ENCODE measurements at regions not wholly inside any gene's neighbourhood (a gene's known extent, or its start where the extent isn't known, plus 50 kb on each side); places are given as distances from the start of the nearest gene placed in this dataset.

DNA sequence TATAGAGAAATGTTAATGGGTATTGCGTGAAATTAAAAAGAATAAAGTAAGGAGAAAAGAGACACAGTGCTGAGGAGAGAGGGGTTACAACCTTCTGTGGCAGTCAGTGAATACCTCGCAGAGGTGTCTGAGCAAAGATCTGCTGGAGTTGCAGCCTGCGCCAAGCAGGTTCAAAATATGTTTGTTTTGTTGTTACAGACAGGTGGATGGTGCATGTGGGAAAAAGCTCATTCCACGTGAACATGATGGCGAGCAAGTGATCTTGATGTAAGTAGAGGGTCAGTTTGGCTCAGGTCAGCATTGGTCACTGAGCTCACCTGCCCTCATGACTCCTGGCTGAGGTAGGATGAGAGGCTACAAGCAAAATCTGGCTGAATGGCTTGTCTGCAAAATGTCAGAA, 66.2 kb downstream of the SOX11 start (continued):
- TF ChIP-seq TSHZ2 (CRISPR knock-in tag; IDR thresholded peaks at IDR 0.05) (no peak), TOX (CRISPR knock-in tag; IDR thresholded peaks at IDR 0.05; ENCODE audit: borderline replicate concordance) (no peak)

DNA sequence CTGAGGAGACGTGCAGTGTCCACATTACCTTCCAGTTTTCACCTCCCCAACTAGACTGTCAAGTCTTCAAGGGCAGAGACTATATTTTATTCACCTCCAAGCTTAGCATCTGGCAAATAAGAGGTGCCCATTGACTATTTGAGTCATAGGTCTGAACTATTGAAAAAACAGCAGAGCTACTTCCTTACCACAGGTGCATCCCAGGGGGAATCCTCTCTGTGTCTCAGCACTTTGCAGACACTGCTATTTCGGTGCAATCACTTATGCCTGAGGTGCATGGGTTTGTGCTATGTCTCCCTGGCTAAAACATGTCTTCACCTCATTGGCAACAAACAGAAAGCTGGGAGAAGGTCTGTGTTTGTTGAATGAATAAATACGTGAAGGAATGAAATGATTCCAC, 67.8 kb downstream of the SOX11 start:
- no peak for ATAC-seq

DNA sequence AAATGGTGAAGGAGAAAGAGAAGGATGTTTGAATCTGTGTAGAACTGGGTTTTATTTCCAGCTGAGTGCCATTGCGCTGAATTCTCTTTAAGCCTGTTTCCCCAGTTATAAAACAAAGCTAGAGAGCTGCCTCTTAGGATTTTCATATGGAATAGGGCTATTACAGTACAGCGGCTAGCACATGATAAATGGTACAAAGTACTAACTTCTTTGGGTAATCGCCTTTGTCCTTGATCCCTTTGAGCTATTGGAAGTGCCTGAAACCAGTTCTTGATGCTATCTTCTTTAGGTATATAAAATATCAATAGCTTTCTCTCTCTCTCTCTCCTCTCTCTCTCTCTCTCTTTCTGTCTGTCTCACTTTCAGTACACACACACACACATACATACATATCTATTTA, 71.3 kb downstream of the SOX11 start:
- no peak for ATAC-seq
- no peak for TF ChIP-seq ZNF8 (CRISPR knock-in tag; IDR thresholded peaks at IDR 0.05)
- TF ChIP-seq SNAI2 (CRISPR knock-in tag; IDR thresholded peaks at IDR 0.05) = no peak
- TF ChIP-seq ISL1 (CRISPR knock-in tag; IDR thresholded peaks at IDR 0.05) = no peak
- TF ChIP-seq, protein P1, sequence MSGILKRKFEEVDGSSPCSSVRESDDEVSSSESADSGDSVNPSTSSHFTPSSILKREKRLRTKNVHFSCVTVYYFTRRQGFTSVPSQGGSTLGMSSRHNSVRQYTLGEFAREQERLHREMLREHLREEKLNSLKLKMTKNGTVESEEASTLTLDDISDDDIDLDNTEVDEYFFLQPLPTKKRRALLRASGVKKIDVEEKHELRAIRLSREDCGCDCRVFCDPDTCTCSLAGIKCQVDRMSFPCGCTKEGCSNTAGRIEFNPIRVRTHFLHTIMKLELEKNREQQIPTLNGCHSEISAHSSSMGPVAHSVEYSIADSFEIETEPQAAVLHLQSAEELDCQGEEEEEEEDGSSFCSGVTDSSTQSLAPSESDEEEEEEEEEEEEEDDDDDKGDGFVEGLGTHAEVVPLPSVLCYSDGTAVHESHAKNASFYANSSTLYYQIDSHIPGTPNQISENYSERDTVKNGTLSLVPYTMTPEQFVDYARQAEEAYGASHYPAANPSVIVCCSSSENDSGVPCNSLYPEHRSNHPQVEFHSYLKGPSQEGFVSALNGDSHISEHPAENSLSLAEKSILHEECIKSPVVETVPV (CRISPR knock-in tag; IDR thresholded peaks at IDR 0.05) = no peak
- no peak for TF ChIP-seq TOX (CRISPR knock-in tag; IDR thresholded peaks at IDR 0.05; ENCODE audit: borderline replicate concordance)
- TF ChIP-seq CSDC2 (CRISPR knock-in tag; IDR thresholded peaks at IDR 0.05) = no peak
- TF ChIP-seq, protein P2, sequence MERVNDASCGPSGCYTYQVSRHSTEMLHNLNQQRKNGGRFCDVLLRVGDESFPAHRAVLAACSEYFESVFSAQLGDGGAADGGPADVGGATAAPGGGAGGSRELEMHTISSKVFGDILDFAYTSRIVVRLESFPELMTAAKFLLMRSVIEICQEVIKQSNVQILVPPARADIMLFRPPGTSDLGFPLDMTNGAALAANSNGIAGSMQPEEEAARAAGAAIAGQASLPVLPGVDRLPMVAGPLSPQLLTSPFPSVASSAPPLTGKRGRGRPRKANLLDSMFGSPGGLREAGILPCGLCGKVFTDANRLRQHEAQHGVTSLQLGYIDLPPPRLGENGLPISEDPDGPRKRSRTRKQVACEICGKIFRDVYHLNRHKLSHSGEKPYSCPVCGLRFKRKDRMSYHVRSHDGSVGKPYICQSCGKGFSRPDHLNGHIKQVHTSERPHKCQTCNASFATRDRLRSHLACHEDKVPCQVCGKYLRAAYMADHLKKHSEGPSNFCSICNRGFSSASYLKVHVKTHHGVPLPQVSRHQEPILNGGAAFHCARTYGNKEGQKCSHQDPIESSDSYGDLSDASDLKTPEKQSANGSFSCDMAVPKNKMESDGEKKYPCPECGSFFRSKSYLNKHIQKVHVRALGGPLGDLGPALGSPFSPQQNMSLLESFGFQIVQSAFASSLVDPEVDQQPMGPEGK (CRISPR knock-in tag; IDR thresholded peaks at IDR 0.05; ENCODE audit: borderline replicate concordance) = no peak
- TF ChIP-seq BACH2 (CRISPR knock-in tag; IDR thresholded peaks at IDR 0.05; ENCODE audit: borderline replicate concordance) = no peak

More for the DNA sequence above, 67.8 kb downstream of the SOX11 start:
- no peak for TF ChIP-seq TSHZ2 (CRISPR knock-in tag; IDR thresholded peaks at IDR 0.05)

DNA sequence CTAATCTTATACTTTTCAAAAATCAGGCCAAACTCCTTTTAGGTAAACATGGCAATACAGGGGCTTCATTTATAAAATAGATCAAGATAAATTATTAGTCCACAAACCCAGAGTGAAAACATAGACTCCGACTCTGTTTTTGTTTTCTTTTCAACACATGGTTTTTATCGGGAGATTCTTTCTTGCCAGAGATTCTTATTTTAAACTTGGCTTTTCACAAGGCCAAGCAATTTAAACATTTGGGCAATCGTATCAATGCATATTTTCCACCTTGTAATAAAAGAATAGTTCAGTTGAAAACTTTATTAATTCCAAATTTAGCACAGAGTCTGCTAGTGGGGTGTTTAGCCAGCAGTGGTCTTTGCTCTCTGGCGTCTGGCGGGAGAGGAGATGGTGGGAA, 71.9 kb downstream of the SOX11 start:
- ATAC-seq = no peak
- TF ChIP-seq GLIS3 (CRISPR knock-in tag; IDR thresholded peaks at IDR 0.05) (no peak), ESRRG (CRISPR knock-in tag; IDR thresholded peaks at IDR 0.05) (no peak), ZNF565 (CRISPR knock-in tag; conservative IDR thresholded peaks at IDR 0.05; ENCODE audit: low read depth) (no peak), ARNTL (CRISPR knock-in tag; IDR thresholded peaks at IDR 0.05; ENCODE audit: borderline replicate concordance, low read depth) (no peak), ISL1 (CRISPR knock-in tag; IDR thresholded peaks at IDR 0.05) (no peak), ZFP30 (CRISPR knock-in tag; IDR thresholded peaks at IDR 0.05) (no peak), ZC3H10 (CRISPR knock-in tag; IDR thresholded peaks at IDR 0.05) (no peak), CSDC2 (CRISPR knock-in tag; IDR thresholded peaks at IDR 0.05) (no peak), ZFP3 (CRISPR knock-in tag; IDR thresholded peaks at IDR 0.05) (no peak), RARB (CRISPR knock-in tag; IDR thresholded peaks at IDR 0.05) (no peak), BACH2 (CRISPR knock-in tag; IDR thresholded peaks at IDR 0.05; ENCODE audit: borderline replicate concordance) (no peak), TSHZ2 (CRISPR knock-in tag; IDR thresholded peaks at IDR 0.05) (no peak), SNAI2 (CRISPR knock-in tag; IDR thresholded peaks at IDR 0.05) (no peak)
- TF ChIP-seq, protein P3, sequence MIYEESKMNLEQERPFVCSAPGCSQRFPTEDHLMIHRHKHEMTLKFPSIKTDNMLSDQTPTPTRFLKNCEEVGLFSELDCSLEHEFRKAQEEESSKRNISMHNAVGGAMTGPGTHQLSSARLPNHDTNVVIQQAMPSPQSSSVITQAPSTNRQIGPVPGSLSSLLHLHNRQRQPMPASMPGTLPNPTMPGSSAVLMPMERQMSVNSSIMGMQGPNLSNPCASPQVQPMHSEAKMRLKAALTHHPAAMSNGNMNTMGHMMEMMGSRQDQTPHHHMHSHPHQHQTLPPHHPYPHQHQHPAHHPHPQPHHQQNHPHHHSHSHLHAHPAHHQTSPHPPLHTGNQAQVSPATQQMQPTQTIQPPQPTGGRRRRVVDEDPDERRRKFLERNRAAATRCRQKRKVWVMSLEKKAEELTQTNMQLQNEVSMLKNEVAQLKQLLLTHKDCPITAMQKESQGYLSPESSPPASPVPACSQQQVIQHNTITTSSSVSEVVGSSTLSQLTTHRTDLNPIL (CRISPR knock-in tag; IDR thresholded peaks at IDR 0.05; ENCODE audit: low read depth) = no peak
- TF ChIP-seq, protein P2 (CRISPR knock-in tag; IDR thresholded peaks at IDR 0.05; ENCODE audit: borderline replicate concordance) = no peak
- TF ChIP-seq, protein P1 (CRISPR knock-in tag; IDR thresholded peaks at IDR 0.05) = no peak

Measured in SK-N-SH treated with all-trans-retinoic acid at 6 μM for 48 hours (cell line).